ENCODE measurements at regions not wholly inside any gene's neighbourhood (a gene's known extent, or its start where the extent isn't known, plus 50 kb on each side); places are given as distances from the start of the nearest gene placed in this dataset.

DNA sequence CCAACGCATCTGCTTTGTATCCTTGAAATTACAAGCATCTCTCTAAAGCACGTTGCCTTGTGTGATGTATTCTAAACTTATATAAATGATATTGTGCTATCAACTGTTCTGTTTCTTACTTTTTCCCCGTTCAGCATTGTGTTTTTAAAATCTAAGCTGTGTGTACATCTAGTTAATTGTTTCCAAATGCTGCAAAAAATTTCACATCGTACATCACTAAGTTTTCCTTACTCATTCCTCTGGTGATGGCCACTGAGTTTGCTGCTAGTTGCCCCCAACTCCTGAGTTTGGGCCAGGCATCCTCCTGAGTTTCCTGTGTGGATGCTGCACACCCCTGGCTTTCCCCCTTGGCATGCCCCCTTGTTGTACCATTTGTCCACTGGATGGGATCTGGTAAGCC is 139.7 kb downstream of the MYCN start:
- H3K27ac ChIP-seq, result no peak overlapping the region
- H3K27me3 ChIP-seq, result no peaks in the 10 kb centered on the region
- 66 to 85% methylated on average over 4 of the region's 4 CpGs for WGBS, 2 donors
- no peaks in the 10 kb centered on the region for H3K36me3 ChIP-seq (ENCODE audit: low read depth, missing control alignments)
- TF ChIP-seq, protein P1, sequence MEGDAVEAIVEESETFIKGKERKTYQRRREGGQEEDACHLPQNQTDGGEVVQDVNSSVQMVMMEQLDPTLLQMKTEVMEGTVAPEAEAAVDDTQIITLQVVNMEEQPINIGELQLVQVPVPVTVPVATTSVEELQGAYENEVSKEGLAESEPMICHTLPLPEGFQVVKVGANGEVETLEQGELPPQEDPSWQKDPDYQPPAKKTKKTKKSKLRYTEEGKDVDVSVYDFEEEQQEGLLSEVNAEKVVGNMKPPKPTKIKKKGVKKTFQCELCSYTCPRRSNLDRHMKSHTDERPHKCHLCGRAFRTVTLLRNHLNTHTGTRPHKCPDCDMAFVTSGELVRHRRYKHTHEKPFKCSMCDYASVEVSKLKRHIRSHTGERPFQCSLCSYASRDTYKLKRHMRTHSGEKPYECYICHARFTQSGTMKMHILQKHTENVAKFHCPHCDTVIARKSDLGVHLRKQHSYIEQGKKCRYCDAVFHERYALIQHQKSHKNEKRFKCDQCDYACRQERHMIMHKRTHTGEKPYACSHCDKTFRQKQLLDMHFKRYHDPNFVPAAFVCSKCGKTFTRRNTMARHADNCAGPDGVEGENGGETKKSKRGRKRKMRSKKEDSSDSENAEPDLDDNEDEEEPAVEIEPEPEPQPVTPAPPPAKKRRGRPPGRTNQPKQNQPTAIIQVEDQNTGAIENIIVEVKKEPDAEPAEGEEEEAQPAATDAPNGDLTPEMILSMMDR (IDR thresholded peaks at IDR 0.05), result no peak
- TF ChIP-seq POLR2A (IDR thresholded peaks at IDR 0.05), result no peak
- H3K4me3 ChIP-seq, result no peak overlapping the region
- no peaks in the 10 kb centered on the region for H3K9me3 ChIP-seq
- H3K4me1 ChIP-seq, result no peaks in the 10 kb centered on the region
- intact Hi-C loops (cut with DNase I; ENCODE audit: low total_unique reads), result no loop called here
- DNase-seq, result no peak

DNA sequence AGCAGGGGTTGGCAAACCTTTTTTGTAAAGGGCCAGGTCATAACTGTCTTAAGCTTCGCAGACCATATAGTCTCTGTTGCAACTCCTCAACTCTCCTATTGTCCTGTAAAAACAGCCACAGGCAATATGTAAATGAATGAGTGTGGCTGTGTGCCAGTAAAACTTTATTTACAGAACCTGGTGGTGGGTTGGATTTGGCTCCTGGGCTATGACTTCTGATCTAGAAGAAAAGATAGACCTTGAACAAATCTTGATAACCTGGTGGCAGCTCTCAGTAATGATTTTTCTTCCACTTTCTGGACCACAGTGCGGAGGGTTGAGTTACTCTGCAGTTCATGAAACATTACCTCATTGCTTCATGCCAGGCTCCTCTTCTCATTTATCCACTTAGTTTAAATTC is 139.3 kb downstream of the MYCN start:
- no peaks in the 10 kb centered on the region for H3K4me1 ChIP-seq
- intact Hi-C loops (cut with DNase I; ENCODE audit: low total_unique reads), result no loop called here
- no peak for DNase-seq
- H3K9me3 ChIP-seq, result no peaks in the 10 kb centered on the region
- H3K27me3 ChIP-seq, result no peaks in the 10 kb centered on the region
- no peak overlapping the region for H3K27ac ChIP-seq
- TF ChIP-seq POLR2A (IDR thresholded peaks at IDR 0.05), result no peak
- TF ChIP-seq, protein P1 (IDR thresholded peaks at IDR 0.05), result no peak
- no peaks in the 10 kb centered on the region for H3K36me3 ChIP-seq (ENCODE audit: low read depth, missing control alignments)
- 90 to 98% methylated on average over 2 of the region's 2 CpGs for WGBS, 2 donors
- H3K4me3 ChIP-seq, result no peak overlapping the region

DNA sequence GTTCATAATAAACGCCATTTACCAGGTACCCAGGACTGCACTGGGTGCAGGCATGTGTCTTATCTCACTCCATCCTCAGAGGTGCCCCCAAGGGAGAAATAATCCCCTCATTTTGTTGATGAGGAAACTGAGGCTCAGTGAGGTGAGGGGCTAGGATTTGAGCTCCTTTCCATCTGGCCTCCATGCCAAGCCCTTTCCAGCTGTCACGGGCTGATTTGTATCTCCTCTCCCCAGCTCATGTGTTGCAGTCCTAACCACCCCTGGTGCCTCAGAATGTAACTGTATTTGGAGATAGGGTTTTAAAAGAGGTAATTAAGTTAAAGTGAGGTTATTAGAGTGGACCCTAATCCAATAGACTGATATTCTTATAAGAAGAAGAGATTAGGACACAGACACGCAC is 137.3 kb downstream of the MYCN start:
- intact Hi-C loops (cut with DNase I; ENCODE audit: low total_unique reads), result no loop called here
- Histone ChIP-seq H3K4me3 (no peak overlapping the region), H3K9me3 (no peaks in the 10 kb centered on the region), H3K4me1 (no peaks in the 10 kb centered on the region), H3K27me3 (no peaks in the 10 kb centered on the region), H3K36me3 (ENCODE audit: low read depth, missing control alignments) (no peaks in the 10 kb centered on the region), H3K27ac (no peak overlapping the region)
- 61 to 76% methylated on average over 3 of the region's 3 CpGs for WGBS, 2 donors
- no peak for DNase-seq
- no peak for TF ChIP-seq POLR2A (IDR thresholded peaks at IDR 0.05)
- TF ChIP-seq, protein P1 (IDR thresholded peaks at IDR 0.05), result no peak

DNA sequence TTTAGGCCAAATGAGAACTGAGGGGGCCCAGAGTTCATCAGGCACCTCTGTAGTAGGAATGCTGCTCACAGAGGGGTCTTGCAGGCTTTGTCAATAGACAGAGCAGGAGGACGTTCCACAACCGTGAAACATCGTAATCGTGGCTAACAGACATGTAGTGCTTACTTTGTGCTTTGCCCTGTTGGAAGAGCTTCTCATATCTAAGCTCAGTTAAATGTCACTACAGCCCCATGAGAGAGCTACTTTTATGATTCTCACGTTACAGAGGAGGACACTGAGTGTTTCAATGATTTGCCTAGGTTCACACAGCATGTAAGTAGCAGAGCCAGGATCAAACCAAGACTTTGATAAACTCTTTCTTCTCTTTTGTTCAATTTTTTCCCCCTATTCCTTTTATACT is 136.6 kb downstream of the MYCN start:
- Histone ChIP-seq H3K4me3 (no peak overlapping the region), H3K9me3 (no peaks in the 10 kb centered on the region), H3K4me1 (no peaks in the 10 kb centered on the region), H3K36me3 (ENCODE audit: low read depth, missing control alignments) (no peaks in the 10 kb centered on the region), H3K27ac (no peak overlapping the region), H3K27me3 (no peaks in the 10 kb centered on the region)
- intact Hi-C loops (cut with DNase I; ENCODE audit: low total_unique reads), result no loop called here
- DNase-seq, result no peak
- no peak for TF ChIP-seq POLR2A (IDR thresholded peaks at IDR 0.05)
- TF ChIP-seq, protein P1 (IDR thresholded peaks at IDR 0.05), result no peak
- 81 to 90% methylated on average over 5 of the region's 5 CpGs for WGBS, 2 donors
